NB4 (cell line): ENCODE measurements at regions not wholly inside any gene's neighbourhood (a gene's known extent, or its start where the extent isn't known, plus 50 kb on each side); places are given as distances from the start of the nearest gene placed in this dataset.

ENCODE experiments used
- CTCF ChIP-seq: IDR thresholded peaks from one replicate; pipeline ENCODE4 v1.5.1; 2012; ENCODE audit warnings: low read depth, low read length
- MYC ChIP-seq: IDR thresholded peaks from 2 replicates; pipeline ENCODE4 v1.6.1; 2011; ENCODE audit warnings: low read depth, low read length

- TF ChIP-seq CTCF (no peak), MYC (no peak)
Measured at GRCh38 chr2:41835401-41835800, 212.4 kb upstream of the PKDCC start.
